Effector memory CD4-positive, alpha-beta T cell (primary cell): ENCODE measurements at regions not wholly inside any gene's neighbourhood (a gene's known extent, or its start where the extent isn't known, plus 50 kb on each side); places are given as distances from the start of the nearest gene placed in this dataset.
"Not testable (repeated sequence)": the region's sequence is repeated elsewhere in the genome, so short reads cannot be mapped to it uniquely, and the experiment has no call there.

Source experiments
- DNase-seq, 3 donors: peaks; one replicate each; pipeline ENCODE4 v3.0.0-alpha.2; 2020
- H3K27ac ChIP-seq: 2 replicates; pipeline ENCODE4 v1.7.0; 2013; ENCODE audit warnings: mild to moderate bottlenecking, low read length, moderate library complexity; ENCODE audit not compliant: insufficient read depth, poor library complexity, severe bottlenecking
- H3K27me3 ChIP-seq: replicated peaks from 2 replicates; pipeline ENCODE4 v1.7.0; 2013; ENCODE audit warnings: mild to moderate bottlenecking, low read length; ENCODE audit not compliant: insufficient read depth, control insufficient read depth, poor library complexity, severe bottlenecking
- H3K36me3 ChIP-seq: 2 replicates; pipeline ENCODE4 v1.7.0; 2013; ENCODE audit warnings: mild to moderate bottlenecking, low read length, moderate library complexity; ENCODE audit not compliant: control insufficient read depth, insufficient read depth
- H3K4me1 ChIP-seq: 2 replicates; pipeline ENCODE4 v1.7.0; 2013; ENCODE audit warnings: low read length, mild to moderate bottlenecking; ENCODE audit not compliant: control insufficient read depth, insufficient read depth, poor library complexity, severe bottlenecking
- H3K4me3 ChIP-seq: 2 replicates; pipeline ENCODE4 v1.7.0; 2013; ENCODE audit warnings: low read length, low read depth, mild to moderate bottlenecking; ENCODE audit not compliant: insufficient read depth, poor library complexity, severe bottlenecking
- H3K9me3 ChIP-seq: 2 replicates; pipeline ENCODE4 v1.7.0; 2013; ENCODE audit warnings: mild to moderate bottlenecking, low read length, moderate library complexity; ENCODE audit not compliant: control insufficient read depth

- Histone ChIP-seq H3K36me3 (no peaks in the 10 kb centered on the region), H3K4me1 (no peaks in the 10 kb centered on the region), H3K4me3 (no peak overlapping the region), H3K9me3 (no peaks in the 10 kb centered on the region), H3K27ac (no peak overlapping the region), H3K27me3 (no peaks in the 10 kb centered on the region)
- no peak for DNase-seq
These were observed 471.9 kb downstream of the RPS29 start for GRCh38 chr14:49114161-49114893.

- no peaks in the 10 kb centered on the region for H3K9me3 ChIP-seq
- H3K27me3 ChIP-seq, result no peaks in the 10 kb centered on the region
- DNase-seq, result no peak
- no peak overlapping the region for H3K4me3 ChIP-seq
- H3K36me3 ChIP-seq, result no peaks in the 10 kb centered on the region
- H3K27ac ChIP-seq, result no peak overlapping the region
- no peaks in the 10 kb centered on the region for H3K4me1 ChIP-seq
These were observed 479.2 kb downstream of the RPS29 start for GRCh38 chr14:49106741-49107667.

GRCh38 chr14:49105956-49106355 lies 480.2 kb downstream of the RPS29 start:
- Histone ChIP-seq H3K9me3 (no peaks in the 10 kb centered on the region), H3K36me3 (no peaks in the 10 kb centered on the region), H3K4me1 (no peaks in the 10 kb centered on the region), H3K4me3 (no peak overlapping the region), H3K27me3 (no peaks in the 10 kb centered on the region), H3K27ac (no peak overlapping the region)
- no peak for DNase-seq

DNA sequence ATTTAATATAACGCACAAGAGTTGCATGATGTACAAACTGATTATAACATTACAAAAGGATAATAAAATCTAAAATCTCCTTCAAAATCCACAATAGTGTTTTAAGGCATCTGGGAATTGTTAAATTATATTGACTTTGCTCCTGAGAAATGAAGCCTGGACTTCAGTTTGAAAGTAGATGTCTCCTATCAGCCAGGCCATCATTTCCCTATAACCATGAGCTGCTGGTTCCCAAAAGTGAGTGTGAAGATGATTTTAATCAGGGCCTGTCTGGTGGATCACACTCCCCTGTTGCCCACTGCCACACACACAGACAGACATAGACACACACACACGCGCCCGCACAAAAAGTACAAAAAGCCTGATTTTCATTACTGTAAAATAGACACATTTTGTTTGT lies 480.7 kb downstream of the RPS29 start:
- DNase-seq, result no peak
- Histone ChIP-seq H3K27ac (no peak overlapping the region), H3K4me1 (no peaks in the 10 kb centered on the region), H3K27me3 (no peaks in the 10 kb centered on the region), H3K4me3 (no peak overlapping the region), H3K9me3 (no peaks in the 10 kb centered on the region), H3K36me3 (no peaks in the 10 kb centered on the region)

GRCh38 chr14:49092345-49092744 lies 493.8 kb downstream of the RPS29 start:
- no peak for DNase-seq
- no peaks in the 10 kb centered on the region for H3K9me3 ChIP-seq
- no peak overlapping the region for H3K27ac ChIP-seq
- H3K27me3 ChIP-seq, result no peaks in the 10 kb centered on the region
- H3K4me1 ChIP-seq, result no peaks in the 10 kb centered on the region
- H3K36me3 ChIP-seq, result no peaks in the 10 kb centered on the region
- no peak overlapping the region for H3K4me3 ChIP-seq

DNA sequence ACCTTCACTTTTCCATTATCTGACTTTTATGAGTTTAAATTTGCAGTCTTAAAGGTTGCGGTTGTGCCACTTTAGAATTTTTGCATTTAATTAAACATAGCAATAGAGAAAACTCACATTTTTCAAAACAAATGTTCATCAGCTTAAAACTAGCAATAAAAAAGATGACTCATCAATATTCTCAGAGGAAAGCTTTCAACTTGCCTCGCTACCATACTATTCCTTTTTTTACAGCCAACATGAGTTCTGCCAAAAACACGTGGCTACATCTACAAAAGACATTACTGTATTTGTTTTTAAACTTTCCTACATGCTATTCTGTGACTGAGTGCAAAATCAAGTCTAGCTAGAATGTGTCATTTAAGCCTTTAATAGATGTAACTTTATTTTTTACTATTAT lies 497.1 kb downstream of the RPS29 start:
- no peak overlapping the region for H3K27ac ChIP-seq
- no peaks in the 10 kb centered on the region for H3K27me3 ChIP-seq
- no peak overlapping the region for H3K4me3 ChIP-seq
- DNase-seq, result no peak
- H3K4me1 ChIP-seq, result no peaks in the 10 kb centered on the region
- H3K9me3 ChIP-seq, result no peaks in the 10 kb centered on the region
- no peaks in the 10 kb centered on the region for H3K36me3 ChIP-seq

DNA sequence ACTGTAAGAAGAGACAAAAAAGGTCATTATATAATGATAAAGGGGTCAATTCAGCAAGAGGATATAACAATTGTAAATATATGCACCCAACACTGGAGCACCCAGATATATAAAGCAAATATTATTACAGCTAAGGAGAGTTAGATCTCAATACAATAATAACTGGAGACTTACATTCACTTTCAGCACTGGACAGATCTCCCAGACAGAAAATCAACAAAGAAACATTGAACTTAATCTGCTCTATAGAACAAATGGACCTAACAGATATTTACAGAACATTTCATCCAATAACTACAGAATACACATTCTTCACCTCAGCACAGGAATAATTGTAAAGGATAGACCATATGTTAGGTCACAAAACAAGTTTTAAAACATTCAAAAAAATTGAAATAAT lies 512.9 kb downstream of the RPS29 start:
- not testable (repeated sequence) for H3K27ac ChIP-seq, H3K4me1 ChIP-seq, H3K36me3 ChIP-seq, H3K27me3 ChIP-seq, H3K9me3 ChIP-seq, H3K4me3 ChIP-seq, DNase-seq

DNA sequence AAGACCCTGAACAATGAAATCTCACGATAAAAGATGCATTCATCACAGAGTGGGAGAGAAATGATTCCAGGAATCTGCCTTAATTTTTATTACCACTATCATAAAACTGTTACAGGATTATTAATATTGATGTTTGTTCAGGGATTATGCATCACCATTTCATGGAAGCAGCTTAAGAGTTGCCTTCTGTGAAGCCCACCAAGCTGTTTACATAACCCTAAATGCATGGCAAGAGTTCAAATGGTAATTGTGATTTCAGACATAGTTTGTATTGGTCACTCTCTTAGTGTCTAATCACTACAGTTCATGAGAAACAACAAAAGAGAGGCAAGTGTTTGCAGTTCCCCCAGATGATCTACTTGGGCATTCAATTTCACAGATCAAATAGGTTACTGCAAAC lies 527.7 kb downstream of the RPS29 start:
- no peak for DNase-seq
- no peaks in the 10 kb centered on the region for H3K36me3 ChIP-seq
- no peak overlapping the region for H3K27ac ChIP-seq
- no peaks in the 10 kb centered on the region for H3K9me3 ChIP-seq
- H3K4me3 ChIP-seq, result no peak overlapping the region
- H3K27me3 ChIP-seq, result no peaks in the 10 kb centered on the region
- no peaks in the 10 kb centered on the region for H3K4me1 ChIP-seq

- no peaks in the 10 kb centered on the region for H3K27me3 ChIP-seq
- DNase-seq, result no peak
- H3K4me1 ChIP-seq, result no peaks in the 10 kb centered on the region
- H3K27ac ChIP-seq, result no peak overlapping the region
- no peaks in the 10 kb centered on the region for H3K36me3 ChIP-seq
- no peaks in the 10 kb centered on the region for H3K9me3 ChIP-seq
- no peak overlapping the region for H3K4me3 ChIP-seq
These were observed 528.2 kb downstream of the RPS29 start for GRCh38 chr14:49057838-49058510.

- no peak for DNase-seq
- Histone ChIP-seq H3K27ac (no peak overlapping the region), H3K36me3 (no peaks in the 10 kb centered on the region), H3K27me3 (no peaks in the 10 kb centered on the region), H3K9me3 (no peaks in the 10 kb centered on the region), H3K4me3 (no peak overlapping the region), H3K4me1 (no peaks in the 10 kb centered on the region)
These were observed 530.2 kb downstream of the RPS29 start for GRCh38 chr14:49056021-49056420.
